Activated naive CD4-positive, alpha-beta T cell treated with anti-CD3 and anti-CD28 coated beads, Interleukin-2, amount 10 ng/mL, durations not matched to agents 7 days and 5 days (primary cell): ENCODE measurements at regions not wholly inside any gene's neighbourhood (a gene's known extent, or its start where the extent isn't known, plus 50 kb on each side); places are given as distances from the start of the nearest gene placed in this dataset.
"Not testable (repeated sequence)": the region's sequence is repeated elsewhere in the genome, so short reads cannot be mapped to it uniquely, and the experiment has no call there.

ENCODE experiments used
- CTCF ChIA-PET: fragments of 350-600 bp; sonication (Branson Sonifier 250); formaldehyde crosslinking; loops from one replicate; lab custom pipeline; 2021; ENCODE audit warnings: antibody characterized with exemption; lab: Charles Lee
- DNase-seq: peaks from one replicate; pipeline ENCODE4 v3.0.0-alpha.2; 2020
- H3K27ac Mint-ChIP-seq: one replicate; pipeline ENCODE4 v1.8.0; 2021; ENCODE audit warnings: mild to moderate bottlenecking, moderate library complexity, mixed read lengths
- H3K27me3 Mint-ChIP-seq: one replicate; pipeline ENCODE4 v1.8.0; 2021; ENCODE audit warnings: mild to moderate bottlenecking, mixed read lengths
- H3K36me3 Mint-ChIP-seq: one replicate; pipeline ENCODE4 v1.8.0; 2021; ENCODE audit warnings: mixed read lengths
- H3K4me1 Mint-ChIP-seq: one replicate; pipeline ENCODE4 v1.8.0; 2021; ENCODE audit warnings: mixed read lengths
- H3K4me3 Mint-ChIP-seq: one replicate; pipeline ENCODE4 v1.8.0; 2021; ENCODE audit warnings: mild to moderate bottlenecking, moderate library complexity, mixed read lengths
- H3K9me3 Mint-ChIP-seq: one replicate; pipeline ENCODE4 v1.8.0; 2021; ENCODE audit warnings: mixed read lengths

DNA sequence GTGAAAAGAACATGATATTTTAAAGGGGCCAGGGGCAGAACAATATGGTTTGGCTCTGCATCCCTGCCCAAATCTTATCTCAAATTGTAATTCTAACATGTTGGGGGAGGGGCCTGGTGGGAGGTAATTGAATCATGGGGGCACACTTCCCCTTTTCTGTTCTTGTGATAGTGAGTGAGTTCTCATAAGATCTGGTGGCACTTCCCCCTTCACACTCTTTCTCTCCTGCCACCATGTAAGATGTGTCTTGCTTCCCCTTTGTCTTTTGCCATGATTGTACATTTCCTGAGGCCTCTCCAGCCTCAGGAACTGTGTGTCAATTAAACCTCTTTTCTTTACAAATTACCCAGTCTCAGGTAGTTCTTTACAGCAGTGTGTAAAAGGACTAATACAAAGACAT, 177.1 kb upstream of the ZNF322 start:
- H3K27me3 Mint-ChIP-seq, H3K4me1 Mint-ChIP-seq, H3K36me3 Mint-ChIP-seq, H3K4me3 Mint-ChIP-seq, DNase-seq, H3K27ac Mint-ChIP-seq, H3K9me3 Mint-ChIP-seq, CTCF ChIA-PET: not testable (repeated sequence)

- H3K9me3 Mint-ChIP-seq, H3K4me3 Mint-ChIP-seq, H3K27me3 Mint-ChIP-seq, H3K36me3 Mint-ChIP-seq, H3K27ac Mint-ChIP-seq, DNase-seq, H3K4me1 Mint-ChIP-seq, CTCF ChIA-PET: not testable (repeated sequence)
Observed at GRCh38 chr6:26844823-26845222, 185.3 kb upstream of the ZNF322 start.

- H3K27ac Mint-ChIP-seq, CTCF ChIA-PET, H3K9me3 Mint-ChIP-seq, H3K27me3 Mint-ChIP-seq, H3K4me3 Mint-ChIP-seq, H3K4me1 Mint-ChIP-seq, H3K36me3 Mint-ChIP-seq, DNase-seq: not testable (repeated sequence)
Observed at GRCh38 chr6:26857289-26857688, 197.7 kb upstream of the ZNF322 start.

DNA sequence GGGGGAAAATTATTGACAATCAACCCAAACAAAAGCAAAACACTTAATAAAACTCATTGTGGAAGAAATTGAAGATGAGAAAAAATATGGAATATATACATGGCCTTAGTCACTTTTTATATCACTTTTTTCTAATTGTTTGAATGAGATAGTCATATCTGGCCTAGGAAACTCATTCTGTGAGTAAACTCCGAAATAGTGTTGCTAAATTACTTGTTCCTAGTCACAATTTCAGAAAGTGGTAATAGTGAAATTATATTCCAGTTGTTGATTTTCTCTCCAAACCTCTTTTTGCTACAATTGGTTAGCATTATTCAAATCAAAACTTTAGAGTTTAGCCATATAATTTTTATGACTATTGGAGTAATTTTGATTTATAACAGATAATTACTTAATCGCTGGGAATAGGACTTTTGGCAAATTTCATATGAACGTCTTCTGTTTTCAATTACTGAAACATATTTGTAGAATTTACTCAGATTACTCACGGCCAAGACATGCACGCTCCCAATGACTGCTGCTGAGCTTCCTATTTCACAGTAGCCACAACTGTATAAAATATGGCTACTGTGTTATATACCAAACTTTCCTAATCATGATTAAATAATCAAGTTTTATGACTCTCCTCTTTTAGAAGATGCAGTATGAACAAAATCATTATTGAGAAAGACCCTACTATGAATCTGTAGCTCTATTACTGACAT, 199.7 kb upstream of the ZNF322 start:
- H3K27me3 Mint-ChIP-seq, H3K9me3 Mint-ChIP-seq, DNase-seq, CTCF ChIA-PET, H3K4me3 Mint-ChIP-seq, H3K27ac Mint-ChIP-seq, H3K4me1 Mint-ChIP-seq, H3K36me3 Mint-ChIP-seq: not testable (repeated sequence)

GRCh38 chr6:26859771-26860163, 200.2 kb upstream of the ZNF322 start:
- CTCF ChIA-PET, H3K4me3 Mint-ChIP-seq, H3K4me1 Mint-ChIP-seq, DNase-seq, H3K9me3 Mint-ChIP-seq, H3K27ac Mint-ChIP-seq, H3K36me3 Mint-ChIP-seq, H3K27me3 Mint-ChIP-seq: not testable (repeated sequence)

GRCh38 chr6:26861913-26862312, 202.4 kb upstream of the ZNF322 start:
- not testable (repeated sequence) for H3K27me3 Mint-ChIP-seq, H3K9me3 Mint-ChIP-seq, H3K27ac Mint-ChIP-seq

DNA sequence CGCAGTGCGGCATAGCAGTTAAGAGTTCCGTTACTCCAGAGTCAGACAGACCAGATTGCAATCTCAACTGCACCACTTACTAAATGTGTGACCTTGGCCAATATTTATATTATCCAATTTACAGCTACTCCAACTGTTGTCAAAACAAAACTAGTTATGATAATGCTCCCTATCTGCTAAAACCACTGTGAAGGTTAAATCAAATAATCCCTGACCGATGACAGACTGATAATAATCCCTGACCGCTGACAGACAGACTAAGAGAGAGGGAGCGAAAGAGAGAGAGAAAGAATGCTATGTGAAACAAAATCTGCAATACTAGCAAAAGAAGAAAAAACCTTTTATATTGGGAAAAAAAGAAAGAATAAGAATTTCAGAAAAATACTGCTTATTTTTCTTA, 204.1 kb upstream of the ZNF322 start:
- H3K4me1 Mint-ChIP-seq = not testable (repeated sequence)

More at GRCh38 chr6:26861913-26862312, 202.4 kb upstream of the ZNF322 start:
- CTCF ChIA-PET, H3K36me3 Mint-ChIP-seq, H3K4me1 Mint-ChIP-seq, DNase-seq, H3K4me3 Mint-ChIP-seq: not testable (repeated sequence)

GRCh38 chr6:26898785-26899184, 239.2 kb upstream of the ZNF322 start:
- DNase-seq, H3K36me3 Mint-ChIP-seq, H3K4me3 Mint-ChIP-seq, H3K4me1 Mint-ChIP-seq, H3K27ac Mint-ChIP-seq, H3K9me3 Mint-ChIP-seq, H3K27me3 Mint-ChIP-seq, CTCF ChIA-PET: not testable (repeated sequence)

More for the DNA sequence above, 204.1 kb upstream of the ZNF322 start:
- CTCF ChIA-PET, H3K9me3 Mint-ChIP-seq, H3K27ac Mint-ChIP-seq, H3K36me3 Mint-ChIP-seq, H3K27me3 Mint-ChIP-seq, DNase-seq, H3K4me3 Mint-ChIP-seq: not testable (repeated sequence)

GRCh38 chr6:26924206-26924605, 264.7 kb upstream of the ZNF322 start:
- H3K4me1 Mint-ChIP-seq, H3K36me3 Mint-ChIP-seq, H3K4me3 Mint-ChIP-seq, H3K27ac Mint-ChIP-seq, CTCF ChIA-PET, H3K9me3 Mint-ChIP-seq, DNase-seq, H3K27me3 Mint-ChIP-seq: not testable (repeated sequence)

GRCh38 chr6:26928190-26928589, 268.6 kb upstream of the ZNF322 start:
- H3K36me3 Mint-ChIP-seq, H3K4me1 Mint-ChIP-seq, H3K9me3 Mint-ChIP-seq, H3K27ac Mint-ChIP-seq, H3K27me3 Mint-ChIP-seq, DNase-seq, H3K4me3 Mint-ChIP-seq, CTCF ChIA-PET: not testable (repeated sequence)

GRCh38 chr6:26937258-26937657, 277.7 kb upstream of the ZNF322 start:
- H3K36me3 Mint-ChIP-seq, H3K27ac Mint-ChIP-seq, H3K4me1 Mint-ChIP-seq, CTCF ChIA-PET, H3K27me3 Mint-ChIP-seq, H3K4me3 Mint-ChIP-seq, DNase-seq, H3K9me3 Mint-ChIP-seq: not testable (repeated sequence)

DNA sequence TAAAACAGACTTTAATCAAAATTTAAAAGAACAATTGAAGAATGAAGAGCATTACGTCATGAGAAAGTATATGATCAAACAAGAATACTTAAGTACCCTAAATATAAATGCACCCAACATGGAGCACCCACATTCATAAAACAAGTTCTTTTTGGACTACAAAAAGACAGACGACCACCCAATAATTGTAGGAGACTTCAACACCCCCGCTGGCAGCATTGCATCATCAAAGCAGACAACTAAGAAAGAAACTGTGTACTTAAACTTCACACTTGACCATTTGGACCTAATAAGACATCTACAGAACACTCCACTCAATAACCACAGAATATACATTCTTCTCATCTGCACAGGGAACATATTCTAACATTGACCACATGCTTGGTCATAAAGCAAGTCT, 291.7 kb upstream of the ZNF322 start:
- H3K4me3 Mint-ChIP-seq, H3K36me3 Mint-ChIP-seq, H3K27me3 Mint-ChIP-seq, DNase-seq, H3K27ac Mint-ChIP-seq, H3K9me3 Mint-ChIP-seq, H3K4me1 Mint-ChIP-seq, CTCF ChIA-PET: not testable (repeated sequence)

DNA sequence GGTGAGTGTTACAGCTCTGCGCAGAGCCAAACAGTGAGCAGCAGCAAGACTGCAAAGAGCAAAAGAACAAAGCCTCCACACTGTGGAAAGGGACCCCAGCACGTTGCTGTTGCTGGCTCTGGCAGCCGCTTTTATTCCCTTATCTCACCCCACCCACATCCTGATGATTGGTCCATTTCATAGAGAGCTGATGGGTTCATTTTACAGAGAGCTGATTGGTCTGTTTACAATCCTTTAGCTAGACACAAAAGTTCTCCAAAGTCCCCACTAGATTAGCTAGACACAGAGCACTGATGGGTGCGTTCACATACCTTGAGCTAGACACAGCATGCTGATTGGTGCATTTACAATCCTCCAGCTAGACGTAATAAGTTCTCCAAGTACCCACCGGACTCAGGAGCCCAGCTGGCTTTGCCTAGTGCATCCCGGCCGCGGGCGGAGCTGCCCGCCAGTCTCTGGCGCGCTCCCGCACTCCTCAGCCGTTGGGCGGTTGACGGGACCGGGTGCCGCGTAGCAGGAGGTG, 291.4 kb upstream of the PRSS16 start:
- peaks cover 11% of the 10 kb centered on the region for H3K4me1 Mint-ChIP-seq
- H3K27ac Mint-ChIP-seq = peak overlapping the region; percentile 90
- DNase-seq = peak; percentile 69
- H3K36me3 Mint-ChIP-seq, H3K27me3 Mint-ChIP-seq, CTCF ChIA-PET, H3K9me3 Mint-ChIP-seq: not testable (repeated sequence)
- H3K4me3 Mint-ChIP-seq = peak overlapping the region; percentile 72

GRCh38 chr6:26956601-26957184, 290.8 kb upstream of the PRSS16 start:
- CTCF ChIA-PET, H3K27me3 Mint-ChIP-seq, H3K9me3 Mint-ChIP-seq, H3K36me3 Mint-ChIP-seq: not testable (repeated sequence)
- H3K4me1 Mint-ChIP-seq = peaks cover 11% of the 10 kb centered on the region
- peak; percentile 87 for DNase-seq
- H3K4me3 Mint-ChIP-seq = peak overlapping the region; percentile 78
- peak overlapping the region; percentile 83 for H3K27ac Mint-ChIP-seq

DNA sequence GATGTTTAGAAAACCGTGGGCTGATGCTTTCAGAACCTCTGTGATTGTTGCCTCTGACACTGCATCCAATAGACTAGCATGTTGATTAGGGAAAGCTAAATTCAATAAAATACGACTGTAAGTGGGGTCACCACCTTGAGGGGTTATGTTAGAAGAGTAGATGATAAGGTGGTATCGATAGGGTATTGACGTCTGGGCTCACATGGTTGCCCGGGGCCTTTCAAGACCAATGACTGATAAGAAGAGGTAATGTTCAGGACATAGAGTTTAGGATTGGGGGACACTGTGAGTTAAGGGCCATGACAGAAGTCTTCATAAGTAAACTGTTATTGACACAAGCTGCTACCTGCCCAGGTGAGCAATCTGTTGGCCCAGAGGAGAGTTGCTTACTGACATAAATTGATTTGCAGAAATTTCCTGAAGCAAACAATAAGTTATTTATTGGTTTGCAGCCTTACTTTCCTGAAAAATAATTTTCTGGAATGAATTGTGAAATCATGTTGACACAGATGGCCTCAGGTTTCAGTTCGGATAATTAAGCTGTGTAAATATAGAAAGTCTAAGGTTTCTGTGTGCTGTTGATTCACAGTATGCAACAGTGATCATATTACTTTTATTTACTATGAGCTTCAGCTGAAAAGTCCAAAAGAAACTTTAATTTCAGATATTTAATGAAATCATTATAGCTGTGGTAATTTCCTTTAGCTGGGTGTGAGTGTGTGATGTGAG, 289.9 kb upstream of the PRSS16 start:
- H3K27me3 Mint-ChIP-seq, DNase-seq, H3K36me3 Mint-ChIP-seq, H3K9me3 Mint-ChIP-seq, CTCF ChIA-PET: not testable (repeated sequence)
- Mint-ChIP-seq H3K4me1 (peaks cover 11% of the 10 kb centered on the region), H3K27ac (peak overlapping the region; percentile 33), H3K4me3 (peak overlapping the region; percentile 78)
